NAMALWA (cell line): ENCODE measurements at regions not wholly inside any gene's neighbourhood (a gene's known extent, or its start where the extent isn't known, plus 50 kb on each side); places are given as distances from the start of the nearest gene placed in this dataset.
"Not testable (repeated sequence)": the region's sequence is repeated elsewhere in the genome, so short reads cannot be mapped to it uniquely, and the experiment has no call there.

Experiments used
- DNase-seq: peaks from one replicate; pipeline ENCODE4 v3.0.0-alpha.2; 2015; ENCODE audit warnings: low spot score

GRCh38 chr3:110946810-110947209, 124.8 kb upstream of the NECTIN3 start:
- DNase-seq = no peak

- DNase-seq = not testable (repeated sequence)
These were observed 122.4 kb upstream of the NECTIN3 start for GRCh38 chr3:110949194-110949593.

GRCh38 chr3:110955301-110955880, 116.2 kb upstream of the NECTIN3 start:
- DNase-seq = no peak

- no peak for DNase-seq
These were observed 115.5 kb upstream of the NECTIN3 start for GRCh38 chr3:110956081-110956480.

GRCh38 chr3:110957247-110958025, 114.2 kb upstream of the NECTIN3 start:
- no peak for DNase-seq

- DNase-seq = no peak
These were observed 113.1 kb upstream of the NECTIN3 start for GRCh38 chr3:110958313-110959147.

- no peak for DNase-seq
These were observed 105.6 kb upstream of the NECTIN3 start for GRCh38 chr3:110965976-110966375.

- no peak for DNase-seq
These were observed 104.5 kb upstream of the NECTIN3 start for GRCh38 chr3:110966966-110967663.

- DNase-seq = peak; percentile 1
These were observed 103.5 kb upstream of the NECTIN3 start for GRCh38 chr3:110968076-110968475.

GRCh38 chr3:110969229-110970211, 102.1 kb upstream of the NECTIN3 start:
- DNase-seq = no peak

GRCh38 chr3:110971010-110971601, 100.5 kb upstream of the NECTIN3 start:
- DNase-seq = no peak

- no peak for DNase-seq
These were observed 98.2 kb upstream of the NECTIN3 start for GRCh38 chr3:110973263-110973895.

GRCh38 chr3:110974902-110975301, 96.7 kb upstream of the NECTIN3 start:
- DNase-seq = no peak

GRCh38 chr3:110984456-110985250, 87.0 kb upstream of the NECTIN3 start:
- no peak for DNase-seq

- DNase-seq = no peak
These were observed 82.2 kb upstream of the NECTIN3 start for GRCh38 chr3:110989446-110989845.

- no peak for DNase-seq
These were observed 76.0 kb upstream of the NECTIN3 start for GRCh38 chr3:110995461-110996231.

GRCh38 chr3:110998766-110999165, 72.8 kb upstream of the NECTIN3 start:
- not testable (repeated sequence) for DNase-seq

GRCh38 chr3:111006485-111006884, 65.1 kb upstream of the NECTIN3 start:
- DNase-seq = not testable (repeated sequence)
